Erythroblast (primary cell): ENCODE measurements at regions not wholly inside any gene's neighbourhood (a gene's known extent, or its start where the extent isn't known, plus 50 kb on each side); places are given as distances from the start of the nearest gene placed in this dataset.

Source experiments
- DNase-seq, 2 experiments: peaks; one replicate each; lab custom pipeline; 2025; lab: John Stamatoyannopoulos, UW
- GATA1 ChIP-seq: IDR thresholded peaks from 2 replicates; pipeline ENCODE4 v1.6.1; 2011; ENCODE audit warnings: low read depth, mild to moderate bottlenecking, control low read depth, low read length, moderate library complexity
- POLR2A ChIP-seq: IDR thresholded peaks from 2 replicates; pipeline ENCODE4 v1.6.1; 2011; ENCODE audit warnings: mild to moderate bottlenecking, low read length

- DNase-seq, result no peak
- TF ChIP-seq GATA1 (no peak), POLR2A (no peak)
Observed at GRCh38 chr10:119996944-119997343, 104.4 kb downstream of the SEC23IP start.

GRCh38 chr10:119997429-119997828 is 104.9 kb downstream of the SEC23IP start:
- DNase-seq, result no peak
- TF ChIP-seq POLR2A (no peak), GATA1 (no peak)

- no peak for TF ChIP-seq POLR2A
- TF ChIP-seq GATA1, result no peak
Observed at GRCh38 chr10:120002785-120003184, 110.3 kb downstream of the SEC23IP start.

DNA sequence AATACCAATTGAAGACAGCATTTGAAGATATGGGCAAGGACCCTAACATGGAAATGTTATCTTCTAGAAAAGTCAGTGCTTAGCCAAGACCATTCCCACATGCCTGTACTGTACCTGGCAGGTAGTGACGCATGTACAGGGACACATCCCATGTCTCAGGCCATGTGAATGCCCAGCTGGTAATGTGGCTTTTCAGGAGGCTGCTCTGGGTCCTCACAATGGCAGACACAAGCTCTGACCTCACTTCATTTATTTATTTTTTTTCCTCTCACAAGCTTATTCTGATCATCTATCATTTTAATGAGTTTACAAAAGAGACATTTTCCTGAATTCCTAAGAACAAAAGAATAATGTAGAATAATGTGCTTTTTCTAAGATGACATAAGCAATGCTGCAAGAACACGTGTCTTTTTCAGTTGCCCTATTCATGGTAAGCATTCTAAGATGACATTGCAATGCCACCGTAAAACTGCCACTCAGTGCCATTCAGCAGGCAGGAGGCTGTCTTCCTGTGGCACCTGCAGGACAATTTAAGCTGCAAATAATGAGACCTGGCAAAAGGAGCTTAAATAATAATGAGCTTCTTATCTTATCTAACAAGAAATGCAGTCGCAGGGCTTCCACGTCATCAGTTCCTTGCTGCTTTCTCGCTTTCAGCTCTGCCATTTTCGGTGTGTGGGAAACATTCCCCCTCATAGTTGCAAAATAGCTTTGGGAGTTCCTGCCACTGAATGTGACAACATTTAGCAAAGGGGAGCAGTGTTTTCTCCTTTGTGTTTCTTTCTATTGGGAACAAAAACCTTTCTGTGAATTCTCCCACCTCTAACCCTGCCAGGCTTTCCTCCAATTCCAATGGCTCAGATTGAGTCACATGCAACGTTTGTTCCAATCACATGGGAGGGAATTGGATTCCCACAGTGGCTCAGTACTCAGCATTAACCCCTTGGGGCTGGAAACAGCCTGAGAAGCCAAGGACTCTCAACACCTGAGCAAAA is 113.0 kb downstream of the SEC23IP start:
- no peak for TF ChIP-seq GATA1
- no peak for TF ChIP-seq POLR2A
- DNase-seq, result no peak

More at GRCh38 chr10:120002785-120003184, 110.3 kb downstream of the SEC23IP start:
- DNase-seq, result no peak

DNA sequence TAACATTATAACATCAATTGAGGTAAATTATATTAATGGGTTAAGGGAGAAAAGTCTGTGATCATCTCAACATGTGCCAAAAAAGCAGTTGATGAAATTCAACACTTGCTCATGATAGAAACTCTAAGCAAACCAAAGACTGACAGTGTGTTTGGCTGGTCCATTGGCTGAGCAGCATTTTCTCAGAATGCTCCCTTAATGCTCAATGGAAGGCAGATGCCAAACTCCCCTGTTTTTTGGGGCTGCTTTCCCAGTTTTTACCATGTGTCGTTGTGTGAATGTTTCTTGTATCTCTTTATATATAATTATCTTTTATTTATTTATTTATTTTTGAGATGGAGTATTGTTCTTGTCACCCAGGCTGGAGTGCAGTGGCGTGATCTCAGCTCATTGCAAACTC is 114.7 kb downstream of the SEC23IP start:
- no peak for DNase-seq
- no peak for TF ChIP-seq GATA1
- TF ChIP-seq POLR2A, result no peak

GRCh38 chr10:120011359-120012130 is 119.0 kb downstream of the SEC23IP start:
- TF ChIP-seq POLR2A, result no peak
- no peak for TF ChIP-seq GATA1
- no peak for DNase-seq

GRCh38 chr10:120012131-120012400 is 119.5 kb downstream of the SEC23IP start:
- TF ChIP-seq GATA1 (no peak), POLR2A (no peak)
- no peak for DNase-seq

- TF ChIP-seq POLR2A (no peak), GATA1 (no peak)
- DNase-seq, result no peak
Observed at GRCh38 chr10:120012566-120012965, 120.0 kb downstream of the SEC23IP start.

- no peak for TF ChIP-seq POLR2A
- no peak for TF ChIP-seq GATA1
- DNase-seq, result no peak
Observed at GRCh38 chr10:120014031-120014430, 121.5 kb downstream of the SEC23IP start.

GRCh38 chr10:120015064-120015463 is 122.5 kb downstream of the SEC23IP start:
- no peak for TF ChIP-seq POLR2A
- no peak for TF ChIP-seq GATA1
- no peak for DNase-seq

GRCh38 chr10:120016906-120017305 is 124.4 kb downstream of the SEC23IP start:
- TF ChIP-seq GATA1, result no peak
- no peak for TF ChIP-seq POLR2A
- no peak for DNase-seq

GRCh38 chr10:120017733-120018417 is 125.3 kb downstream of the SEC23IP start:
- no peak for DNase-seq
- TF ChIP-seq POLR2A (no peak), GATA1 (no peak)

DNA sequence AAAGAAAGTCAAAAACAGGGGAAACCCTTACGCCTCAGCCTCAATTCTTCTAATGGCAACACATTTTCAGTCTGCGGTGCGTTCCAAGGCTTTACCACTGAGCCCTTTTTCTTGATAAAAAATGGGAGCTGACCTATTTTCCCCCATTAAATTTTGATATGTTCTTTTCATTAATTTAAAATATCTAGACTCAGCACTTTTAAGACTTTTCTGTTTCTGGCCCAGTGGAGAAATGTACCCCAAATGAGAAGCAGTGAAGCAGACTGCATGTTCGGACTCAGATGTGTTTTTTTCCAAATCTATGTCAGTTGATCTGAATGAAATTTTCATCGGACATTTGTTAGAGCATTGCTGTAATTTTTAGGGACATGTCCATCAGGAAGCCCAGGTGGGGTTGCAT is 126.2 kb downstream of the SEC23IP start:
- no peak for TF ChIP-seq POLR2A
- TF ChIP-seq GATA1, result no peak
- no peak for DNase-seq
